ENCODE measurements at regions not wholly inside any gene's neighbourhood (a gene's known extent, or its start where the extent isn't known, plus 50 kb on each side); places are given as distances from the start of the nearest gene placed in this dataset.

DNA sequence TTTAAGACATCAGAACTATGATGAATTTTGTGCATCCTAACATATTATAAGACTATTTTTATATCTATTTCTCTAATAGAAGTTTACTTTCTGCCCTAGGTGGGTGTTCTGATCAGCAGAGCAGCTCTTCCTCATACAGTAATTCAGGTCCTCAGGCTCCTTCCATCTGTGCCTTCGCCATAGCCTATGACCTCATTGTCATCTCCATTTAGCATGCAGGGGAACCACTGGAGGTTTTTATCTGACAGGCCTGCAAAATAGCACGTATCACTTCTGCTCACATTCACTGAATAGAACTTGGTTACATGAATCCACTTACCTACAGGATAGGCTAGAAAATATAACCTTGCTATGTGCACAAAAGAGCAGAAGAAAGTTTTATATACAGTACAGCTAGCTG lies 159.4 kb upstream of the CCNH start:
- in situ Hi-C loops (cut with MboI) = no loop called here
- no peak overlapping the region for H3K27ac ChIP-seq (ENCODE audit: extremely low read depth, low read depth, low read length)
- no peaks in the 10 kb centered on the region for H4K20me1 ChIP-seq (replicated peaks; ENCODE audit: control insufficient read depth, insufficient read depth, low read length)
- H3K4me1 ChIP-seq (replicated peaks in 1 of 2; ENCODE audit: control insufficient read depth in 2 of 2, insufficient read depth in 2 of 2, low read length in 2 of 2) = no peaks in the 10 kb centered on the region
- no peak overlapping the region for H3K4me2 ChIP-seq (ENCODE audit: insufficient read depth, low read length)
- no peak overlapping the region for H2AFZ ChIP-seq (ENCODE audit: low read depth, low read length)
- FAIRE-seq (no peak), ATAC-seq (no peak), DNase-seq (ENCODE audit: extremely low read depth in 1 of 4, low spot score in 3 of 4) (no peak)
- H3K4me3 ChIP-seq = no peak overlapping the region
- ChIA-PET CTCF (ENCODE audit: low intra/inter-chr PET ratio) (no interaction called here), POLR2A (no interaction called here)
- H3K9ac ChIP-seq (ENCODE audit: insufficient read depth in 1 of 2, low read depth in 2 of 2, low read length in 2 of 2) = no peak overlapping the region
- intact Hi-C loops (cut with micrococcal nuclease) = no loop called here
- H3K79me2 ChIP-seq (ENCODE audit: control insufficient read depth, insufficient read depth, low read length) = no peaks in the 10 kb centered on the region
- no peak for TF ChIP-seq KHSRP (IDR thresholded peaks at IDR 0.05)
- TF ChIP-seq ZNF347 (CRISPR knock-in tag; IDR thresholded peaks at IDR 0.05; ENCODE audit: low read depth) = no peak
- no peak for TF ChIP-seq SIN3B (IDR thresholded peaks at IDR 0.05; ENCODE audit: low read depth)
- TF ChIP-seq PCBP1 (IDR thresholded peaks at IDR 0.05; ENCODE audit: low read depth, low read length, poor library complexity, severe bottlenecking) = no peak
- no peak for TF ChIP-seq ELF4 (CRISPR knock-in tag; IDR thresholded peaks at IDR 0.05)
- TF ChIP-seq, protein P1, sequence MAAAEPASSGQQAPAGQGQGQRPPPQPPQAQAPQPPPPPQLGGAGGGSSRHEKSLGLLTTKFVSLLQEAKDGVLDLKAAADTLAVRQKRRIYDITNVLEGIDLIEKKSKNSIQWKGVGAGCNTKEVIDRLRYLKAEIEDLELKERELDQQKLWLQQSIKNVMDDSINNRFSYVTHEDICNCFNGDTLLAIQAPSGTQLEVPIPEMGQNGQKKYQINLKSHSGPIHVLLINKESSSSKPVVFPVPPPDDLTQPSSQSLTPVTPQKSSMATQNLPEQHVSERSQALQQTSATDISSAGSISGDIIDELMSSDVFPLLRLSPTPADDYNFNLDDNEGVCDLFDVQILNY (CRISPR knock-in tag; IDR thresholded peaks at IDR 0.05) = no peak
- no peak for TF ChIP-seq ELF2 (CRISPR knock-in tag; IDR thresholded peaks at IDR 0.05)
- TF ChIP-seq KLF10 (CRISPR knock-in tag; IDR thresholded peaks at IDR 0.05) = no peak
- no peak for TF ChIP-seq KAT8 (IDR thresholded peaks at IDR 0.05; ENCODE audit: low read depth)
- TF ChIP-seq, protein P2, sequence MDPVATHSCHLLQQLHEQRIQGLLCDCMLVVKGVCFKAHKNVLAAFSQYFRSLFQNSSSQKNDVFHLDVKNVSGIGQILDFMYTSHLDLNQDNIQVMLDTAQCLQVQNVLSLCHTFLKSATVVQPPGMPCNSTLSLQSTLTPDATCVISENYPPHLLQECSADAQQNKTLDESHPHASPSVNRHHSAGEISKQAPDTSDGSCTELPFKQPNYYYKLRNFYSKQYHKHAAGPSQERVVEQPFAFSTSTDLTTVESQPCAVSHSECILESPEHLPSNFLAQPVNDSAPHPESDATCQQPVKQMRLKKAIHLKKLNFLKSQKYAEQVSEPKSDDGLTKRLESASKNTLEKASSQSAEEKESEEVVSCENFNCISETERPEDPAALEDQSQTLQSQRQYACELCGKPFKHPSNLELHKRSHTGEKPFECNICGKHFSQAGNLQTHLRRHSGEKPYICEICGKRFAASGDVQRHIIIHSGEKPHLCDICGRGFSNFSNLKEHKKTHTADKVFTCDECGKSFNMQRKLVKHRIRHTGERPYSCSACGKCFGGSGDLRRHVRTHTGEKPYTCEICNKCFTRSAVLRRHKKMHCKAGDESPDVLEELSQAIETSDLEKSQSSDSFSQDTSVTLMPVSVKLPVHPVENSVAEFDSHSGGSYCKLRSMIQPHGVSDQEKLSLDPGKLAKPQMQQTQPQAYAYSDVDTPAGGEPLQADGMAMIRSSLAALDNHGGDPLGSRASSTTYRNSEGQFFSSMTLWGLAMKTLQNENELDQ (CRISPR knock-in tag; IDR thresholded peaks at IDR 0.05; ENCODE audit: borderline replicate concordance) = no peak
- no peak for TF ChIP-seq HLTF (IDR thresholded peaks at IDR 0.05)
- no peak for TF ChIP-seq BRF1 (IDR thresholded peaks at IDR 0.05; ENCODE audit: borderline replicate concordance, extremely low read depth, insufficient read length)
- no peak for TF ChIP-seq NRF1 (conservative IDR thresholded peaks at IDR 0.05 in 1 of 2, IDR thresholded peaks at IDR 0.05 in 1 of 2)
- TF ChIP-seq HDGF (IDR thresholded peaks at IDR 0.05) = no peak
- TF ChIP-seq MED1 (CRISPR knock-in tag; IDR thresholded peaks at IDR 0.05; ENCODE audit: borderline replicate concordance) = no peak
- TF ChIP-seq HEY1 (CRISPR knock-in tag; IDR thresholded peaks at IDR 0.05; ENCODE audit: borderline replicate concordance) = no peak
- no peak for TF ChIP-seq BHLHE40 (IDR thresholded peaks at IDR 0.05; ENCODE audit: low read length)
- no peak for TF ChIP-seq POLR3G (IDR thresholded peaks at IDR 0.05; ENCODE audit: extremely low read depth, insufficient read length, insufficient replicate concordance)
- no peak for TF ChIP-seq RAD51 (IDR thresholded peaks at IDR 0.05; ENCODE audit: borderline replicate concordance, low read depth)
- no peak for TF ChIP-seq NCOA1 (IDR thresholded peaks at IDR 0.05; ENCODE audit: low read depth)
- BruUV-seq (replicated peaks) = no TSS peak
- WGBS (ENCODE audit: insufficient coverage, low coverage, missing lambda C conversion rate) = 0% methylated on average over 2 of the region's 2 CpGs
- H3K27me3 ChIP-seq (ENCODE audit: control insufficient read depth in 2 of 2, insufficient read depth in 2 of 2, low read length in 2 of 2) = no peaks in the 10 kb centered on the region
- no peaks in the 10 kb centered on the region for H3K9me1 ChIP-seq (ENCODE audit: control insufficient read depth, insufficient read depth, low read length)
- no peaks in the 10 kb centered on the region for H3K36me3 ChIP-seq (ENCODE audit: control insufficient read depth, insufficient read depth, low read length)
- no peaks in the 10 kb centered on the region for H3K9me3 ChIP-seq (replicated peaks; ENCODE audit: control insufficient read depth, insufficient read depth, low read depth, low read length)

Measured in K562 (cell line).